ENCODE measurements at regions not wholly inside any gene's neighbourhood (a gene's known extent, or its start where the extent isn't known, plus 50 kb on each side); places are given as distances from the start of the nearest gene placed in this dataset.
"Not testable (repeated sequence)": the region's sequence is repeated elsewhere in the genome, so short reads cannot be mapped to it uniquely, and the experiment has no call there.

- no peak for DNase-seq (ENCODE audit: low read depth)
Measured at GRCh38 chr2:111251711-111252110, 131.0 kb downstream of the BCL2L11 start.

GRCh38 chr2:111252436-111252835, 131.7 kb downstream of the BCL2L11 start:
- DNase-seq (ENCODE audit: low read depth), result no peak

DNA sequence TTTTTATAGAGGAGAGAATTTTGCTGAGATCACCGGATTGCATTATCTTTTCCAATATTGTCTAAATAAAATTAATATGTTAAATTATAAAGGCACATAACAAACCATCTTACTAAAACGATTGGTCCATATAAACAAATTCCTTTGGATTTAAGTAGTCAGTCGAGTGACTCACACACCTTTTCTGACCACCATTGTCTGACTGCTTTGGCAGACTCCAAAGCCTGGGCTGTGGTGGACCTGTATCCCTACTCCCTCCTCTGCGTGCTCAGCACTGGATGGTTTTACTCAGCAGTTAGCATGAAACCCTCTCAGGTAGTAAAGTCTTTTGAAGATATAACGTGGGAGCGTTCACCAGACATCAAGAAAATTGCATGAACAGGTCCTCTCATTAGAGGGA, 134.2 kb downstream of the BCL2L11 start:
- DNase-seq (ENCODE audit: low read depth), result not testable (repeated sequence)

DNA sequence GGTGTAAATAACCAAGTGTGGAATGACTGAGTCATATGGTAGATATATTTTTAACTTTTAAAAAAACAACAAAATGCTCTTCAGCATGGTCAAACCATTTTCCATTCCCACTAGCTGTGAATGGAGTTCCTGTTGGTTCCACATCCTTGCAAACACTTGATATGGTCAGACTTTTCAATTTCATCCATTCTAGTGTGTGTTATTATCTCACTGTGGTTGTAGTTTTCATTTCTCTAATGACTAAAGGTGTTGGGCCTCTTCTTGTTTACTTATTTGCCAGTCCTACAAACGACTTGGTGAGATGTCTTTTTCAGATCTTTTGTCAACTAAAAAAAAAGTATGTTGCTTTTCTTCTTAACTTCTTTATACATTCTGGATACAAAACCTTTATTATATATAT, 135.9 kb downstream of the BCL2L11 start:
- not testable (repeated sequence) for DNase-seq (ENCODE audit: low read depth)

GRCh38 chr2:111257607-111258006, 136.9 kb downstream of the BCL2L11 start:
- DNase-seq (ENCODE audit: low read depth), result not testable (repeated sequence)

GRCh38 chr2:111258318-111258717, 137.6 kb downstream of the BCL2L11 start:
- DNase-seq (ENCODE audit: low read depth), result not testable (repeated sequence)

- DNase-seq (ENCODE audit: low read depth), result not testable (repeated sequence)
Measured at GRCh38 chr2:111262627-111263379, 142.1 kb downstream of the BCL2L11 start.

GRCh38 chr2:111263380-111264017, 142.8 kb downstream of the BCL2L11 start:
- not testable (repeated sequence) for DNase-seq (ENCODE audit: low read depth)

DNA sequence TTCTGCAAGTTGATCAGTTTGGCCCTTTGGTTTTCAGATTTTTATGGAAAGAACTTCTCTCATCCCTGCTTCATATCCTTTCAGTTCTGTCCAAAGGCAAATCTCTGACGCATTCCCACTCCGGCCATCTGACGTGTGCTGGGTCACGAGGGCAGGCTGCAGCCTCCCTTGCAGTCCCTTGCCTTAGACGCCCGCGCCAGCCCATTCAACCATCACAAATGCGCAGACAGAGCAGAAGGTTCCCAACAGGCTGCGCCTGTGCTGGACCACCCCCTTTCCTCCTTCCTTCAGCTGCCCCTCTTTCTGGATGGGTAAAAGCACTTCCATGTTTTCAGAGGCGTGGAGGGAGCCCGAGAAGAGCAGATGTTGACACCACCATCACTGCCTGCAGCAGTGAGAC, 144.2 kb downstream of the BCL2L11 start:
- DNase-seq (ENCODE audit: low read depth), result not testable (repeated sequence)

DNA sequence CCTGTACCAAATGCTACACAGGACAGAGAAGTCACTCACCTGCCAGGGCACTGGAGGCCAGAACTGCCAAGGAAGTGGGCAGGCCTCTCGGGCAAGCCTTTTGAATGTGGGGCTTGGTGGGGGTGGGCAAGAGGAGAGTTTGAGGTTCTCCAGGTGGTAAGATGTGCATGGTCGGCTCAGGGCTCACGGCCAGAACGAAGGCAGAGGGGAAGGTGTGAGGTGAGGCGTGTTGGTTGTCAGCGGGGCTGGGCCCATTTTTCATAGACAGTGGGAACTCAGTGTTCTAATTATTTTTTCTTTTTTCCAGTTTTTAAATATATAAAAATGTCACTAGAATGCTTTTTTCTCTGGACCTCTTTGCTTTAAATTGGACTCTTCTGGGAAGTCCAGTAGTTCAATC, 145.8 kb downstream of the BCL2L11 start:
- not testable (repeated sequence) for DNase-seq (ENCODE audit: low read depth)

DNA sequence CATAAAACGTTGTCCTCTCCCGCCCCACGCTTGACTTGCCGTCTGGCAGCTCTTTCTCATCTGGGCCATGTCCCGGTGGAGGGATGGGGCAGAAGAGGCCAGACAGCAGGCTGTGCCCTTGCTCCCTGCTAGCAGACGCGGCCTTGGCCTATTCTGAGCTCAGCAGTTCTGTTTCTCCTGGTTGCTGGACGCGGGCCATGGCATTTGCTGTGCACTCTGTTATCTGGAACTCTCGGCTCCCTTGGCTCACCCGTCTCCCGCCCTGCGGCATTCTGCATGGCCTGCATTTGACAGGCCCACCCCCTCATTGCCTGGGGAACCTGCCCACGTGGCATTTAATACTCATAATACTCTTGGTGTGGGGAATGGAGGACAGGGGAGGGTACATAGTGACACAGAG, 146.3 kb downstream of the BCL2L11 start:
- DNase-seq (ENCODE audit: low read depth), result not testable (repeated sequence)

GRCh38 chr2:111269761-111270323, 149.1 kb downstream of the BCL2L11 start:
- DNase-seq (ENCODE audit: low read depth), result not testable (repeated sequence)

GRCh38 chr2:111270569-111270968, 149.9 kb downstream of the BCL2L11 start:
- DNase-seq (ENCODE audit: low read depth), result not testable (repeated sequence)

DNA sequence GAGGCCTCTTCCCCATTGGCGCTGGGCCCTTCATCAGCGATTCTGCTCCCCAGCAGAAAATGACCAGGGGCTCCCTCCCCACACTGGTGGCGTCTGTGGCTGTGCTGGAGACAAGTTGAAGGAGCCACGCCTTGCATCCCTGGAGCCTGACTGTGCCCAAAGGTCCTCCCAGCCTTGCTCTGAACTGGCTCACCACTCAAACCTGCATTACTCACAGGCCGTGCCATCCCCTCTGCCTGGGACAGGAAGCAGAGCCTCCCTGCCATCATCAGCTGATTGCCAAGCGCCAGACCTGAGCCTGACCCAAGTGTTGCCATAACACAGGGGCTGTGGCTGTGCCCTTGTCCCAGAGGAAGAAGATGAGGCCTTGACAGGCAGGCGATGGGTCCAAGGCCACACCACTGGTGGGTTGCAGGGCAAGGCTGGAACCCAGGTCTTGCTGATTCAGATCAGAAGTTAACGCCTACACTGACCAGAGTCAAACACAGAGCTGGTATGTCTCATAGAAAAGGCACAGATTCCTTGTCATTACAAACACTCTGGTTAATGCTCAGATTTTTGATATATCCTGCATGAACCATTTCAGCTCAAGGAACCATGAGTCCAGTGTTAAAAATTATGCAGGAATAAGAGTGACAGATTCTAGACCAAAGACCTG, 151.1 kb downstream of the BCL2L11 start:
- not testable (repeated sequence) for DNase-seq (ENCODE audit: low read depth)

DNA sequence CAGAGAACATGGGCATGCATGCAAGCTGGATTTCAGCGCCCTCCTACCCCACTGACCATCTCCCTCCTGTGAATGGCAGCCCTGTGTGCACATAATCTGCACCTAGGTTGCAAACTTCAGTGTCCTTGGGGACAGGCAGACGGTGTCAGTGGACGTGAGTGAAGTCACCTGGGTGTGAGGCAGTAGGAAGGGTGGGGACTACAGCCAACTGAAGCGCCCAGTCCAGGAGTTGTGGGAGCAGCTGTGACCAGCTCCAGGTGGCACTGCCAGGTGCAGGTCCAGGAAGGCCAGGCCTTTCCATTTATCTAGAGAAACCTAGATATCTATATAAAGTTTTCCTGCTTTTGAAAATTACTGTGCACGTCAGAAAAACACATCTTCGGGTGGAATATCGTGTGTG, 152.3 kb downstream of the BCL2L11 start:
- not testable (repeated sequence) for DNase-seq (ENCODE audit: low read depth)

GRCh38 chr2:111275047-111275853, 154.5 kb downstream of the BCL2L11 start:
- DNase-seq (ENCODE audit: low read depth), result not testable (repeated sequence)

DNA sequence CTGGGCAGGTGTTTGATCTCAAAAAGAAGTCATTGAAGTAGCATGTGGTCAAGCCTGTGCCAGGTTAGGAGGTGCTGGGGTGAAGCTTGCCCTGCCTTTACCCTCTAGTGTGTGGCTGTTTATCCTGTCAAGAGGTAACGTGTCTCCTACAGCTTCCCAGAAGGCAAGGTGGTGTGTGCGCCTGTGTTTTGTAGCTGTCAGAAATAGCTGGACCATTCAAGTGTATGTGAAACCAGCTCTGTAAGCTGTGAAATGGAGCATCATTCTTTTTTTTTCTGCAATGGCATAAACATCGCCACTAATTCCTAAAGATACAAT, 155.1 kb downstream of the BCL2L11 start:
- DNase-seq (ENCODE audit: low read depth), result not testable (repeated sequence)

DNA sequence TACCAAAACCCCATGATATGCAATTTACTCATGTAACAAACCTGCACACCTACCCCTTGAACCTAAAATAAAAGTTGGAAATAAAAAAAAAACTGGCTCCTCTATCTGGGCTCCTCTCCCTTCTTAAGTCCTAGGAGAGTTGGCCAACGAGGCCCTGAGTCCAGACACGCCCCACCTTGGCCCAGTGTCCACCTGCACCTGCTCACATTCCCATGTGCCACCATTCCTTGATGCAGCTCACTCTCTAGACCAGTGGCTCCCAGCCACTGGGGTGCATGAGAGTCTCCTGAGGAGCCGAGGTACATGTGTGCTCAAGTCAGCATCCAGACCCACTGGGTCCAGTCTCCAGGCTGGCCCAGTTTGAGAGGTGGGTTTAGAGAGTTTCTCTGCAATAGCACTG, 157.4 kb downstream of the BCL2L11 start:
- not testable (repeated sequence) for DNase-seq (ENCODE audit: low read depth)

GRCh38 chr2:111280709-111281286, 160.1 kb downstream of the BCL2L11 start:
- not testable (repeated sequence) for DNase-seq (ENCODE audit: low read depth)

- not testable (repeated sequence) for DNase-seq (ENCODE audit: low read depth)
Measured at GRCh38 chr2:111282162-111282561, 161.4 kb downstream of the BCL2L11 start.
